PC-3 (cell line): ENCODE measurements at regions not wholly inside any gene's neighbourhood (a gene's known extent, or its start where the extent isn't known, plus 50 kb on each side); places are given as distances from the start of the nearest gene placed in this dataset.

Experiments
- ATAC-seq: fragments of 200-7000 bp; cut with Tn5 transposase; 2 replicates; pipeline ENCODE4 v1.9.1; 2020; ENCODE audit warnings: mild to moderate bottlenecking, moderate library complexity
- BruUV-seq: library from RNA; stranded (reverse); fragments of 400-500 nt; replicated peaks from 2 replicates; lab custom pipeline; 2021; lab: Mats Ljungman, UMichigan
- CTCF ChIA-PET: fragments of 300-600 bp; sonication (Branson Sonifier 250); formaldehyde crosslinking; loops from one replicate; lab custom pipeline; 2022; ENCODE audit warnings: antibody characterized with exemption; lab: Charles Lee
- POLR2A ChIA-PET: fragments of 300-600 bp; sonication (Branson Sonifier 250); formaldehyde crosslinking; loops from one replicate; lab custom pipeline; 2022; ENCODE audit warnings: antibody characterized with exemption; ENCODE audit not compliant: unreplicated experiment; lab: Charles Lee
- DNase-seq: peaks from one replicate; pipeline ENCODE4 v3.0.0-alpha.2; 2015
- H2AFZ ChIP-seq: fragments of 300-600 bp; sonication (generic); 2 replicates; pipeline ENCODE4 v1.6.0; 2016; ENCODE audit warnings: antibody characterized with exemption, low read length
- H3F3A ChIP-seq: fragments of 300-600 bp; sonication (generic); one replicate; pipeline ENCODE4 v1.6.0; 2017; ENCODE audit warnings: antibody characterized with exemption, low read length, control low read depth, mild to moderate bottlenecking; ENCODE audit not compliant: unreplicated experiment
- H3K27ac ChIP-seq: fragments of 300-600 bp; sonication (generic); 2 replicates; pipeline ENCODE4 v1.5.1; 2016; ENCODE audit warnings: mild to moderate bottlenecking, low read length
- H3K27me3 ChIP-seq: fragments of 300-600 bp; sonication (generic); 2 replicates; pipeline ENCODE4 v1.6.1; 2016; ENCODE audit warnings: low read length, mixed read lengths
- H3K36me3 ChIP-seq: fragments of 300-600 bp; sonication (generic); 2 replicates; pipeline ENCODE4 v1.6.1; 2016; ENCODE audit warnings: low read depth, mixed run types, low read length, mixed read lengths
- H3K4me1 ChIP-seq: fragments of 300-600 bp; sonication (generic); 2 replicates; pipeline ENCODE4 v1.5.1; 2016; ENCODE audit warnings: low read length; ENCODE audit not compliant: insufficient read depth
- H3K4me2 ChIP-seq: fragments of 300-600 bp; sonication (generic); 2 replicates; pipeline ENCODE4 v1.6.0; 2016; ENCODE audit warnings: low read length
- H3K4me3 ChIP-seq: fragments of 300-600 bp; sonication (generic); 2 replicates; pipeline ENCODE4 v1.5.1; 2016; ENCODE audit warnings: mild to moderate bottlenecking, low read length, mixed read lengths
- H3K79me2 ChIP-seq: fragments of 300-600 bp; sonication (generic); 2 replicates; pipeline ENCODE4 v1.6.1; 2017; ENCODE audit warnings: low read length, mixed read lengths
- H3K9ac ChIP-seq: fragments of 300-600 bp; sonication (generic); 2 replicates; pipeline ENCODE4 v1.6.0; 2016; ENCODE audit warnings: mild to moderate bottlenecking, low read length
- H3K9me2 ChIP-seq: fragments of 300-600 bp; sonication (generic); replicated peaks from 2 replicates; pipeline ENCODE4 v1.6.1; 2016; ENCODE audit warnings: mixed run types, low read length, mixed read lengths
- H3K9me3 ChIP-seq: fragments of 300-600 bp; sonication (generic); 2 replicates; pipeline ENCODE4 v1.6.1; 2016; ENCODE audit warnings: low read length, mixed read lengths
- H4K20me1 ChIP-seq: fragments of 300-600 bp; sonication (generic); 2 replicates; pipeline ENCODE4 v1.6.1; 2016; ENCODE audit warnings: low read length, mixed read lengths
- CTCF ChIP-seq: fragments of 300-600 bp; sonication (generic); conservative IDR thresholded peaks from 2 replicates; pipeline ENCODE4 v1.5.1; 2017; ENCODE audit warnings: antibody characterized with exemption, low read depth, mild to moderate bottlenecking, low read length
- EZH2 ChIP-seq: fragments of 300-600 bp; sonication (generic); IDR thresholded peaks from one replicate; pipeline ENCODE4 v1.6.1; 2017; ENCODE audit warnings: antibody characterized with exemption, mild to moderate bottlenecking, low read length; ENCODE audit not compliant: unreplicated experiment
- EZH2phosphoT487 ChIP-seq: fragments of 300-600 bp; sonication (generic); IDR thresholded peaks from 2 replicates; pipeline ENCODE4 v1.6.1; 2018; ENCODE audit warnings: mild to moderate bottlenecking, antibody characterized with exemption, low read length, borderline replicate concordance
- intact Hi-C: fragments of 100-400 bp; cut with micrococcal nuclease; formaldehyde crosslinking; loops from 2 replicates; pipeline ENCODE4 v1.9.0; 2023

GRCh38 chr17:10999484-10999883 lies 161.6 kb upstream of the PIRT start:
- intact Hi-C loops: no loop called here
- Histone ChIP-seq H2AFZ (no peak overlapping the region), H3K4me1 (no peaks in the 10 kb centered on the region), H3K36me3 (no peaks in the 10 kb centered on the region), H3K9me3 (no peaks in the 10 kb centered on the region), H4K20me1 (no peaks in the 10 kb centered on the region), H3K27me3 (no peaks in the 10 kb centered on the region), H3K79me2 (no peaks in the 10 kb centered on the region), H3K9ac (no peak overlapping the region), H3K4me2 (no peak overlapping the region), H3K27ac (no peak overlapping the region), H3K9me2 (no peaks in the 10 kb centered on the region), H3F3A (no peaks in the 10 kb centered on the region), H3K4me3 (no peak overlapping the region)
- no peak for ATAC-seq
- ChIA-PET POLR2A (no interaction called here), CTCF (no interaction called here)
- BruUV-seq: no TSS peak
- DNase-seq: no peak
- no peak for TF ChIP-seq EZH2
- TF ChIP-seq EZH2phosphoT487: no peak
- TF ChIP-seq CTCF: no peak

GRCh38 chr17:10993126-10993525 lies 155.2 kb upstream of the PIRT start:
- CTCF ChIA-PET: no interaction called here
- Histone ChIP-seq H3K79me2 (no peaks in the 10 kb centered on the region), H3K4me2 (no peak overlapping the region), H3K36me3 (no peaks in the 10 kb centered on the region), H3F3A (no peaks in the 10 kb centered on the region), H3K27me3 (no peaks in the 10 kb centered on the region), H3K9ac (no peak overlapping the region), H3K9me2 (no peaks in the 10 kb centered on the region), H3K4me1 (no peaks in the 10 kb centered on the region), H3K4me3 (no peak overlapping the region), H4K20me1 (no peaks in the 10 kb centered on the region), H3K9me3 (no peaks in the 10 kb centered on the region), H2AFZ (no peak overlapping the region), H3K27ac (no peak overlapping the region)
- DNase-seq (no peak), ATAC-seq (no peak)
- BruUV-seq: no TSS peak
- intact Hi-C loops: no loop called here
- POLR2A ChIA-PET: no interaction called here
- TF ChIP-seq CTCF (no peak), EZH2 (no peak), EZH2phosphoT487 (no peak)

- ChIA-PET POLR2A (no interaction called here), CTCF (no interaction called here)
- TF ChIP-seq EZH2phosphoT487 (no peak), CTCF (no peak), EZH2 (no peak)
- no peaks in the 10 kb centered on the region for H3K36me3 ChIP-seq
- no peaks in the 10 kb centered on the region for H3K9me3 ChIP-seq
- no peaks in the 10 kb centered on the region for H3K4me1 ChIP-seq
- no peak overlapping the region for H3K4me3 ChIP-seq
- ATAC-seq: no peak
- no peak overlapping the region for H3K4me2 ChIP-seq
- no peak overlapping the region for H3K27ac ChIP-seq
- DNase-seq: no peak
- intact Hi-C loops: no loop called here
- H4K20me1 ChIP-seq: no peaks in the 10 kb centered on the region
- H3F3A ChIP-seq: no peaks in the 10 kb centered on the region
- H3K9me2 ChIP-seq: no peaks in the 10 kb centered on the region
- H3K9ac ChIP-seq: no peak overlapping the region
- no peaks in the 10 kb centered on the region for H3K79me2 ChIP-seq
- H2AFZ ChIP-seq: no peak overlapping the region
- no peaks in the 10 kb centered on the region for H3K27me3 ChIP-seq
- no TSS peak for BruUV-seq
Observed at GRCh38 chr17:10992106-10992880, 154.4 kb upstream of the PIRT start.
